ENCODE measurements at regions not wholly inside any gene's neighbourhood (a gene's known extent, or its start where the extent isn't known, plus 50 kb on each side); places are given as distances from the start of the nearest gene placed in this dataset.

DNA sequence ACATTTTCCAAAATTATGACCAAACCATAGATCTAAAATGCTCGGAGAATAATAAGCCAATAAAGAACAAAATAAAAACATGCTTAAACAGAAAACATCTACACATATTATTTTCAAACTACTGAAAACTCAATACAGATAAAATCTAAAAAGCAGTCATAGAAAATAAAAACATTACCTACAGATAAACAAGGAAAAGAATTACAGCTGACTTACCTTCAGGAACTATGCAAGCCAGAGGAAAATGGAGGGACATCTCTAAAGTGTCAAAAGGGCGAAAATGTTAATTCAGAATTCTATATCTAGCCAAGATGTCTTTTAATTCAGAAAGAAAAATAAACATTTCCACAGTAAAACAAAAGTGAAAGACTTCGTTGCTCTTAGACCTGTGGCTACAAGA lies 112.9 kb upstream of the GYPC start:
- no peaks in the 10 kb centered on the region for H3K27me3 Mint-ChIP-seq (ENCODE audit: unreplicated experiment)
- no peaks in the 10 kb centered on the region for H3K4me1 Mint-ChIP-seq (ENCODE audit: unreplicated experiment)
- no peak for DNase-seq (ENCODE audit: low spot score)
- no peak overlapping the region for H3K27ac Mint-ChIP-seq (ENCODE audit: unreplicated experiment)
- no peak overlapping the region for H3K4me3 Mint-ChIP-seq (ENCODE audit: unreplicated experiment)
- H3K9me3 Mint-ChIP-seq (ENCODE audit: unreplicated experiment), result no peaks in the 10 kb centered on the region
- no peaks in the 10 kb centered on the region for H3K36me3 Mint-ChIP-seq (ENCODE audit: low read depth, unreplicated experiment)
- TF ChIP-seq, protein P1, sequence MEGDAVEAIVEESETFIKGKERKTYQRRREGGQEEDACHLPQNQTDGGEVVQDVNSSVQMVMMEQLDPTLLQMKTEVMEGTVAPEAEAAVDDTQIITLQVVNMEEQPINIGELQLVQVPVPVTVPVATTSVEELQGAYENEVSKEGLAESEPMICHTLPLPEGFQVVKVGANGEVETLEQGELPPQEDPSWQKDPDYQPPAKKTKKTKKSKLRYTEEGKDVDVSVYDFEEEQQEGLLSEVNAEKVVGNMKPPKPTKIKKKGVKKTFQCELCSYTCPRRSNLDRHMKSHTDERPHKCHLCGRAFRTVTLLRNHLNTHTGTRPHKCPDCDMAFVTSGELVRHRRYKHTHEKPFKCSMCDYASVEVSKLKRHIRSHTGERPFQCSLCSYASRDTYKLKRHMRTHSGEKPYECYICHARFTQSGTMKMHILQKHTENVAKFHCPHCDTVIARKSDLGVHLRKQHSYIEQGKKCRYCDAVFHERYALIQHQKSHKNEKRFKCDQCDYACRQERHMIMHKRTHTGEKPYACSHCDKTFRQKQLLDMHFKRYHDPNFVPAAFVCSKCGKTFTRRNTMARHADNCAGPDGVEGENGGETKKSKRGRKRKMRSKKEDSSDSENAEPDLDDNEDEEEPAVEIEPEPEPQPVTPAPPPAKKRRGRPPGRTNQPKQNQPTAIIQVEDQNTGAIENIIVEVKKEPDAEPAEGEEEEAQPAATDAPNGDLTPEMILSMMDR (IDR thresholded peaks at IDR 0.05; ENCODE audit: unreplicated experiment), result no peak

DNA sequence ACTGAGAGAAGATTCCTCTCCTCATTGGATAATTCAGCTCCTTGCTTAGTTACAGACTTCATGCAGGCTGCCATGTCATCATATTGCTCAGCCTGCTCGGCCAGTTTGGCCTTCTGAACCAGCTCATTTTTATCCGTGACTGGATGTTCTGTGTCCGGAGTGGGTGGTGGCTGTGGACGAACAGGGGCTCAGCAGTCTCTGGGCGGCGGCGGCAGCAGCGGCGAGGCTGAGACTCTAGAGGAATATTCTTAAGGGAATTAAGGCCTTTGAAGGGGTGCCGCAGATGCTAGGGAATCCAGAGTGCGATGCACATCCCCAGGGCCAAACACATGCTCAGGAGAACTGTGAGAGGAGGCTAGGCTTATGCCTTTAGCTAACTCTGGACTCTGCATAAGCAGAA lies 97.9 kb upstream of the GYPC start:
- Mint-ChIP-seq H3K27me3 (ENCODE audit: unreplicated experiment) (no peaks in the 10 kb centered on the region), H3K9me3 (ENCODE audit: unreplicated experiment) (no peaks in the 10 kb centered on the region)

DNA sequence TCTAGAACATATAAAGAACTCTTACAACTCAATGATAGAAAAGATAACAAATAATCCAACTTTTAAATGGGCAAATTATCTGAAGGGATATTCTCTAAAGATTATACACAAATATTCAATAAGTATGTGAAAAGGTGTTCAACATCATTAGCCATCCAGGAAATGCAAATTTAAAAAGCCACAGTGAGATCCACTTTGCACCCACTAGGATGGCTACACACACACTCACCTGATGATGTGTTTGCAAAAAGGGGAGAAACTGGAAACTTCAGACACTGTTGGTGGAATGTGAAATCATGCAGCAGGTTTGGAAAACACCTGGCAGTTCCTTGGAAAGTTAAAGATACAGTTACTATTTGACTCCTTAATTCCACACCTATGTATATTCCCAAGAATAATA lies 87.2 kb upstream of the GYPC start:
- DNase-seq (ENCODE audit: low spot score), result no peak
- Mint-ChIP-seq H3K4me1 (ENCODE audit: unreplicated experiment) (no peaks in the 10 kb centered on the region), H3K27me3 (ENCODE audit: unreplicated experiment) (peaks cover 2% of the 10 kb centered on the region), H3K9me3 (ENCODE audit: unreplicated experiment) (no peaks in the 10 kb centered on the region), H3K27ac (ENCODE audit: unreplicated experiment) (no peak overlapping the region), H3K36me3 (ENCODE audit: low read depth, unreplicated experiment) (no peaks in the 10 kb centered on the region), H3K4me3 (ENCODE audit: unreplicated experiment) (no peak overlapping the region)
- TF ChIP-seq, protein P1 (IDR thresholded peaks at IDR 0.05; ENCODE audit: unreplicated experiment), result no peak

More for the DNA sequence above, 97.9 kb upstream of the GYPC start:
- Mint-ChIP-seq H3K4me1 (ENCODE audit: unreplicated experiment) (no peaks in the 10 kb centered on the region), H3K27ac (ENCODE audit: unreplicated experiment) (no peak overlapping the region), H3K4me3 (ENCODE audit: unreplicated experiment) (no peak overlapping the region), H3K36me3 (ENCODE audit: low read depth, unreplicated experiment) (no peaks in the 10 kb centered on the region)
- TF ChIP-seq, protein P1 (IDR thresholded peaks at IDR 0.05; ENCODE audit: unreplicated experiment), result no peak
- DNase-seq (ENCODE audit: low spot score), result no peak

DNA sequence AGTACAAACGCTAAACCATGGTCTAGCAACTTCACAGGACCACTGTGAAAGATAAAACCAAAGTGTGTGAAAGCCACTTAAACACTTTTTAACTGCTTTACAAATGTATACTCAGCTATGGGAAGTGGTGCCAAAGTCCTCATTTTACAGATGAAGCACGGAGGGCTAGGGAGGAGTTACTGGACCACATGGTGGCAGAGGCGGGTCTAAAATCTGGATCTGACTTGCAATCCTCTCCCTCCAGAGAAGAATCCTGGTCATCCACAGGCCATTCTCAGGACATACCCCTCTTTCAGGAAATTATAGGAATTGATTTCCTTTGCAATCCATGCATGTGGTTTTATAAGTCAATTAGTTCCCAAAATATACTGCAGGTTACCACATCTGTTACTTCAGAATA lies 84.6 kb upstream of the GYPC start:
- H3K36me3 Mint-ChIP-seq (ENCODE audit: low read depth, unreplicated experiment), result no peaks in the 10 kb centered on the region
- H3K4me1 Mint-ChIP-seq (ENCODE audit: unreplicated experiment), result no peaks in the 10 kb centered on the region
- H3K4me3 Mint-ChIP-seq (ENCODE audit: unreplicated experiment), result no peak overlapping the region
- DNase-seq (ENCODE audit: low spot score), result no peak
- no peak overlapping the region for H3K27ac Mint-ChIP-seq (ENCODE audit: unreplicated experiment)
- TF ChIP-seq, protein P1 (IDR thresholded peaks at IDR 0.05; ENCODE audit: unreplicated experiment), result no peak
- peaks cover 2% of the 10 kb centered on the region for H3K27me3 Mint-ChIP-seq (ENCODE audit: unreplicated experiment)
- no peaks in the 10 kb centered on the region for H3K9me3 Mint-ChIP-seq (ENCODE audit: unreplicated experiment)

DNA sequence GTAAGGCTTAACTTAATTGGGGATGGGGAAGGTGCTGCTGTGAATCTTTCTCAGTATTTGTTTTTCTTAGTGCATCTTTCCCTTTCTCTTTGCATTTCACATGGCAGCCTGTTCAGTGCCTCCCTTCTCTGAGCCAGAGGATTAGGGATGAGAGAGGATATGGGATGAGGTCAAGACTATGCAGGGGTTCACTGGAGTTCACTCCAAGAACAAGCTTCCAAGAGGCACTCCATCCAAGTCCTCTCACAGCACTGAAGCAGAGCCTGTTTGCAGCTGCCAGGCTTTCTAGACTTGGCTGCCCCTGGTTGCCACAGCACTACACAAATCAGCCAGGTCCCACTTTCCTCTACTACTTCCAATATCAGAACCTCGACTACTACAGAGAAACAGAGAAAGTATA lies 80.3 kb upstream of the GYPC start:
- Mint-ChIP-seq H3K9me3 (ENCODE audit: unreplicated experiment) (no peaks in the 10 kb centered on the region), H3K36me3 (ENCODE audit: low read depth, unreplicated experiment) (no peaks in the 10 kb centered on the region), H3K4me1 (ENCODE audit: unreplicated experiment) (no peaks in the 10 kb centered on the region), H3K27me3 (ENCODE audit: unreplicated experiment) (peaks cover 2% of the 10 kb centered on the region), H3K4me3 (ENCODE audit: unreplicated experiment) (no peak overlapping the region), H3K27ac (ENCODE audit: unreplicated experiment) (no peak overlapping the region)
- DNase-seq (ENCODE audit: low spot score), result no peak
- TF ChIP-seq, protein P1 (IDR thresholded peaks at IDR 0.05; ENCODE audit: unreplicated experiment), result no peak

All from endothelial cell (in vitro differentiated cells).